BLaER1 treated with 17β-estradiol and CSF1 and Interleukin-3, amounts not matched to agents 10 nM and 100 nM (cell line): ENCODE measurements at regions not wholly inside any gene's neighbourhood (a gene's known extent, or its start where the extent isn't known, plus 50 kb on each side); places are given as distances from the start of the nearest gene placed in this dataset.

Experiments used
- H3K27ac ChIP-seq, 11 experiments: shearing (Covaris generic); formaldehyde crosslinking; 2 replicates each; pipeline ENCODE4 v1.8.1; 2022
- H3K27me3 ChIP-seq, 11 experiments: shearing (Covaris generic); formaldehyde crosslinking; 2 replicates each; pipeline ENCODE4 v1.8.1; 2022
- H3K36me3 ChIP-seq, 11 experiments: shearing (Covaris generic); formaldehyde crosslinking; 2 replicates each; pipeline ENCODE4 v1.8.1; 2022
- H3K4me1 ChIP-seq, 10 experiments: shearing (Covaris generic); formaldehyde crosslinking; 2 replicates each; pipeline ENCODE4 v1.8.1; 2022
- H3K4me2 ChIP-seq, 11 experiments: shearing (Covaris generic); formaldehyde crosslinking; 2 replicates each; pipeline ENCODE4 v1.8.1; 2022
- H3K4me3 ChIP-seq, 10 experiments: shearing (Covaris generic); formaldehyde crosslinking; 2 replicates each; pipeline ENCODE4 v1.8.1; 2022
- H3K9ac ChIP-seq, 11 experiments: shearing (Covaris generic); formaldehyde crosslinking; 2 replicates each; pipeline ENCODE4 v1.8.1; 2022
- H3K9me3 ChIP-seq, 11 experiments: shearing (Covaris generic); formaldehyde crosslinking; replicated peaks in 1 of 11; 2 replicates each; pipeline ENCODE4 v1.8.1; 2022
- H4K20me1 ChIP-seq, 11 experiments: shearing (Covaris generic); formaldehyde crosslinking; 2 replicates each; pipeline ENCODE4 v1.8.1; 2022
- Cebpa-rat ChIP-seq, 11 experiments: shearing (Covaris generic); IDR thresholded peaks; 2 replicates each; pipeline ENCODE4 v1.8.1; 2022

- peak overlapping the region; percentile 25 to 70 (median 60) for H3K4me2 ChIP-seq
These were observed 461.9 kb upstream of the RGS18 start for GRCh38 chr1:191696354-191696753.

GRCh38 chr1:191697556-191697955 is 460.7 kb upstream of the RGS18 start:
- no peaks in the 10 kb centered on the region for H3K36me3 ChIP-seq
- H3K27ac ChIP-seq, result no peak overlapping the region
- no peak for TF ChIP-seq Cebpa-rat (IDR thresholded peaks at IDR 0.05)

More at GRCh38 chr1:191696354-191696753, 461.9 kb upstream of the RGS18 start:
- peaks cover 8 to 25% (median 15%) of the 10 kb centered on the region in 11 experiments; a peak in 16 of 22 replicates for H3K9me3 ChIP-seq
- H3K36me3 ChIP-seq, result no peaks in the 10 kb centered on the region
- peaks cover 12 to 18% (median 15%) of the 10 kb centered on the region in 10 experiments for H3K4me1 ChIP-seq
- H3K27me3 ChIP-seq, result no peaks in the 10 kb centered on the region
- H4K20me1 ChIP-seq, result no peaks in the 10 kb centered on the region
- H3K27ac ChIP-seq, result peak overlapping the region in 2 of 11 experiments; percentile 26 to 45; a peak in 5 of 22 replicates
- no peak for TF ChIP-seq Cebpa-rat (IDR thresholded peaks at IDR 0.05)
- H3K9ac ChIP-seq, result no peak overlapping the region
- no peak overlapping the region for H3K4me3 ChIP-seq

GRCh38 chr1:191698246-191698645 is 460.0 kb upstream of the RGS18 start:
- Histone ChIP-seq H3K4me3 (no peak overlapping the region), H3K4me1 (peaks cover 12 to 18% (median 15%) of the 10 kb centered on the region in 10 experiments), H4K20me1 (no peaks in the 10 kb centered on the region), H3K27me3 (no peaks in the 10 kb centered on the region), H3K9me3 (peaks cover 8 to 16% (median 13%) of the 10 kb centered on the region in 11 experiments; a peak in 16 of 22 replicates), H3K27ac (no peak overlapping the region), H3K4me2 (no peak overlapping the region), H3K36me3 (no peaks in the 10 kb centered on the region), H3K9ac (no peak overlapping the region)
- TF ChIP-seq Cebpa-rat (IDR thresholded peaks at IDR 0.05), result no peak

More at GRCh38 chr1:191697556-191697955, 460.7 kb upstream of the RGS18 start:
- no peaks in the 10 kb centered on the region for H4K20me1 ChIP-seq
- H3K4me3 ChIP-seq, result no peak overlapping the region
- peaks cover 12 to 18% (median 15%) of the 10 kb centered on the region in 10 experiments for H3K4me1 ChIP-seq
- peaks cover 8 to 19% (median 13%) of the 10 kb centered on the region in 11 experiments; a peak in 16 of 22 replicates for H3K9me3 ChIP-seq
- no peak overlapping the region for H3K9ac ChIP-seq
- no peaks in the 10 kb centered on the region for H3K27me3 ChIP-seq
- no peak overlapping the region for H3K4me2 ChIP-seq

- TF ChIP-seq Cebpa-rat (IDR thresholded peaks at IDR 0.05), result no peak
- Histone ChIP-seq H3K27ac (no peak overlapping the region), H4K20me1 (no peaks in the 10 kb centered on the region), H3K4me1 (peaks cover 12 to 18% (median 15%) of the 10 kb centered on the region in 10 experiments), H3K9ac (no peak overlapping the region), H3K4me2 (no peak overlapping the region), H3K4me3 (no peak overlapping the region), H3K36me3 (no peaks in the 10 kb centered on the region), H3K27me3 (no peaks in the 10 kb centered on the region), H3K9me3 (peaks cover under 1 to 7% (median 4%) of the 10 kb centered on the region in 11 experiments; a peak in 12 of 22 replicates)
These were observed 458.9 kb upstream of the RGS18 start for GRCh38 chr1:191699343-191699742.

- Histone ChIP-seq H3K27me3 (no peaks in the 10 kb centered on the region), H3K9me3 (no peaks in the 10 kb centered on the region), H3K9ac (no peak overlapping the region)
These were observed 457.3 kb upstream of the RGS18 start for GRCh38 chr1:191700922-191701321.

GRCh38 chr1:191702124-191702523 is 456.1 kb upstream of the RGS18 start:
- no peak overlapping the region for H3K27ac ChIP-seq
- no peak overlapping the region for H3K4me2 ChIP-seq
- H3K27me3 ChIP-seq, result no peaks in the 10 kb centered on the region
- H3K4me1 ChIP-seq, result no peaks in the 10 kb centered on the region
- no peaks in the 10 kb centered on the region for H3K36me3 ChIP-seq
- H3K4me3 ChIP-seq, result no peak overlapping the region
- TF ChIP-seq Cebpa-rat (IDR thresholded peaks at IDR 0.05), result no peak
- no peaks in the 10 kb centered on the region for H3K9me3 ChIP-seq
- no peak overlapping the region for H3K9ac ChIP-seq
- no peaks in the 10 kb centered on the region for H4K20me1 ChIP-seq

More at GRCh38 chr1:191700922-191701321, 457.3 kb upstream of the RGS18 start:
- H3K4me2 ChIP-seq, result no peak overlapping the region
- no peak for TF ChIP-seq Cebpa-rat (IDR thresholded peaks at IDR 0.05)
- H3K36me3 ChIP-seq, result no peaks in the 10 kb centered on the region
- peaks cover 6 to 10% (median 7%) of the 10 kb centered on the region in 10 experiments for H3K4me1 ChIP-seq
- H3K27ac ChIP-seq, result no peak overlapping the region
- no peaks in the 10 kb centered on the region for H4K20me1 ChIP-seq
- H3K4me3 ChIP-seq, result no peak overlapping the region

GRCh38 chr1:191707288-191707687 is 451.0 kb upstream of the RGS18 start:
- TF ChIP-seq Cebpa-rat (IDR thresholded peaks at IDR 0.05), result no peak
- H4K20me1 ChIP-seq, result no peaks in the 10 kb centered on the region
- H3K4me1 ChIP-seq, result no peaks in the 10 kb centered on the region
- no peaks in the 10 kb centered on the region for H3K36me3 ChIP-seq
- H3K4me2 ChIP-seq, result no peak overlapping the region
- H3K9ac ChIP-seq, result no peak overlapping the region
- H3K27me3 ChIP-seq, result no peaks in the 10 kb centered on the region
- no peaks in the 10 kb centered on the region for H3K9me3 ChIP-seq
- H3K27ac ChIP-seq, result no peak overlapping the region
- no peak overlapping the region for H3K4me3 ChIP-seq

- Histone ChIP-seq H4K20me1 (no peaks in the 10 kb centered on the region), H3K9me3 (no peaks in the 10 kb centered on the region), H3K27me3 (no peaks in the 10 kb centered on the region), H3K9ac (no peak overlapping the region), H3K36me3 (no peaks in the 10 kb centered on the region), H3K27ac (no peak overlapping the region), H3K4me1 (no peaks in the 10 kb centered on the region), H3K4me2 (no peak overlapping the region), H3K4me3 (no peak overlapping the region)
- TF ChIP-seq Cebpa-rat (IDR thresholded peaks at IDR 0.05), result no peak
These were observed 449.0 kb upstream of the RGS18 start for GRCh38 chr1:191709215-191709614.

GRCh38 chr1:191711961-191712360 is 446.3 kb upstream of the RGS18 start:
- H4K20me1 ChIP-seq, result no peaks in the 10 kb centered on the region
- H3K27me3 ChIP-seq, result no peaks in the 10 kb centered on the region
- H3K36me3 ChIP-seq, result no peaks in the 10 kb centered on the region
- no peak for TF ChIP-seq Cebpa-rat (IDR thresholded peaks at IDR 0.05)
- H3K4me3 ChIP-seq, result no peak overlapping the region
- no peak overlapping the region for H3K27ac ChIP-seq
- H3K9ac ChIP-seq, result no peak overlapping the region
- no peaks in the 10 kb centered on the region for H3K9me3 ChIP-seq
- no peak overlapping the region for H3K4me2 ChIP-seq
- no peaks in the 10 kb centered on the region for H3K4me1 ChIP-seq

- no peaks in the 10 kb centered on the region for H3K36me3 ChIP-seq
- H3K27ac ChIP-seq, result no peak overlapping the region
- H4K20me1 ChIP-seq, result no peaks in the 10 kb centered on the region
- H3K4me1 ChIP-seq, result no peaks in the 10 kb centered on the region
- no peak overlapping the region for H3K4me2 ChIP-seq
- no peak overlapping the region for H3K9ac ChIP-seq
- TF ChIP-seq Cebpa-rat (IDR thresholded peaks at IDR 0.05), result no peak
- H3K27me3 ChIP-seq, result no peaks in the 10 kb centered on the region
- no peaks in the 10 kb centered on the region for H3K9me3 ChIP-seq
- H3K4me3 ChIP-seq, result no peak overlapping the region
These were observed 443.4 kb upstream of the RGS18 start for GRCh38 chr1:191714845-191715244.
